H1 (cell line): ENCODE measurements at regions not wholly inside any gene's neighbourhood (a gene's known extent, or its start where the extent isn't known, plus 50 kb on each side); places are given as distances from the start of the nearest gene placed in this dataset.

Experiments used
- CTCF ChIA-PET: fragments of 300-600 bp; sonication (Branson Sonifier 250); formaldehyde crosslinking; loops from one replicate; lab custom pipeline; 2021; ENCODE audit not compliant: partially characterized antibody; lab: Charles Lee
- POLR2A ChIA-PET: fragments of 300-600 bp; sonication (Branson Sonifier 250); formaldehyde crosslinking; loops from one replicate; lab custom pipeline; 2021; ENCODE audit warnings: inconsistent platforms; ENCODE audit not compliant: partially characterized antibody; lab: Charles Lee
- DNase-seq, 2 experiments: peaks; one replicate each; pipeline versions ENCODE4 v3.0.0 to v3.0.0-alpha.2; 2010 to 2022; ENCODE audit warnings: low spot score in 2 of 2, low read depth in 1 of 2, mixed read lengths in 1 of 2
- FAIRE-seq: peaks from 2 replicates; lab custom pipeline; 2011; peaks lifted over from hg19 to GRCh38; lab: Jason Lieb, UNC
- H2AFZ ChIP-seq: 2 replicates; pipeline ENCODE4 v1.8.1; 2012; ENCODE audit warnings: low read length, inconsistent platforms
- H2AK5ac ChIP-seq: 2 replicates; pipeline ENCODE4 v1.6.1; 2013; ENCODE audit warnings: low read depth, low read length
- H2BK120ac ChIP-seq: replicated peaks from 2 replicates; pipeline ENCODE3; 2013; ENCODE audit warnings: low read depth, low read length, inconsistent platforms
- H2BK12ac ChIP-seq: 2 replicates; pipeline ENCODE4 v1.6.1; 2013; ENCODE audit warnings: low read depth, low read length
- H2BK15ac ChIP-seq: 2 replicates; pipeline ENCODE4 v1.6.1; 2013; ENCODE audit warnings: low read length
- H2BK20ac ChIP-seq: 2 replicates; pipeline ENCODE4 v1.6.1; 2013; ENCODE audit warnings: low read length
- H2BK5ac ChIP-seq: 2 replicates; pipeline ENCODE4 v1.6.1; 2013; ENCODE audit warnings: low read depth, low read length
- H3K14ac ChIP-seq: 2 replicates; pipeline ENCODE4 v1.6.1; 2013; ENCODE audit warnings: inconsistent platforms; ENCODE audit not compliant: insufficient read length
- H3K18ac ChIP-seq: 2 replicates; pipeline ENCODE4 v1.6.1; 2013; ENCODE audit warnings: low read length; ENCODE audit errors: extremely low read depth
- H3K23ac ChIP-seq: 2 replicates; pipeline ENCODE4 v1.6.1; 2013; ENCODE audit warnings: inconsistent platforms; ENCODE audit not compliant: insufficient read length
- H3K23me2 ChIP-seq: 2 replicates; pipeline ENCODE4 v1.6.1; 2013; ENCODE audit warnings: low read depth, low read length
- H3K27ac ChIP-seq: 2 replicates; pipeline ENCODE4 v1.6.1; 2011; ENCODE audit warnings: low read depth, low read length, inconsistent platforms
- H3K27me3 ChIP-seq, 4 experiments: replicated peaks in 1 of 4; 1 replicate in 1 of 4; 2 replicates in 3 of 4; pipeline versions ENCODE4 v1.6.1 to v1.8.1; 2011 to 2013; ENCODE audit warnings: low read length in 3 of 4, mild to moderate bottlenecking in 3 of 4, inconsistent platforms in 2 of 4, mixed read lengths in 2 of 4, moderate library complexity in 1 of 4; ENCODE audit not compliant: control insufficient read depth in 3 of 4, insufficient read depth in 3 of 4; ENCODE audit errors: extremely low read depth in 1 of 4
- H3K36me3 ChIP-seq, 4 experiments: 2 replicates each; pipeline versions ENCODE4 v1.6.1 to v1.8.1; 2011 to 2013; ENCODE audit warnings: mild to moderate bottlenecking in 4 of 4, low read length in 3 of 4, moderate library complexity in 2 of 4, control low read depth in 1 of 4, inconsistent platforms in 1 of 4; ENCODE audit not compliant: insufficient read depth in 4 of 4, control insufficient read depth in 2 of 4
- H3K4ac ChIP-seq: replicated peaks from 2 replicates; pipeline ENCODE3; 2013; ENCODE audit warnings: low read length, low read depth, mixed read lengths, inconsistent platforms; ENCODE audit not compliant: insufficient read length
- H3K4me1 ChIP-seq, 4 experiments: replicated peaks in 1 of 4; 1 replicate in 1 of 4; 2 replicates in 3 of 4; pipeline versions ENCODE4 v1.6.1 to v1.8.1; 2011 to 2013; ENCODE audit warnings: low read length in 3 of 4, inconsistent platforms in 2 of 4, mixed read lengths in 1 of 4; ENCODE audit not compliant: insufficient read depth in 4 of 4, control insufficient read depth in 3 of 4
- H3K4me2 ChIP-seq, 2 experiments: 2 replicates each; pipeline versions ENCODE4 v1.6.1 to v1.8.1; 2011 to 2013; ENCODE audit warnings: low read depth in 2 of 2, low read length in 2 of 2, control low read depth in 1 of 2, inconsistent platforms in 1 of 2, mild to moderate bottlenecking in 1 of 2; ENCODE audit not compliant: insufficient read depth in 1 of 2
- H3K4me3 ChIP-seq, 4 experiments: fragments of 200-600, 300-600 bp in 1 of 4; sonication (generic), shearing (Covaris generic), sonication (Bioruptor Twin) in 1 of 4; 2 replicates each; pipeline versions ENCODE4 v1.5.1 to v1.8.1; 2011 to 2016; ENCODE audit warnings: low read length in 4 of 4, low read depth in 3 of 4, control low read depth in 2 of 4, inconsistent platforms in 2 of 4, mild to moderate bottlenecking in 2 of 4, mixed read lengths in 1 of 4, moderate library complexity in 1 of 4; ENCODE audit not compliant: insufficient read depth in 2 of 4; ENCODE audit errors: extremely low read depth in 1 of 4
- H3K56ac ChIP-seq: replicated peaks from 2 replicates; pipeline ENCODE3; 2013; ENCODE audit warnings: low read depth, mild to moderate bottlenecking, mixed read lengths, low read length, inconsistent platforms; ENCODE audit not compliant: insufficient read length
- H3K79me1 ChIP-seq: 2 replicates; pipeline ENCODE4 v1.6.1; 2013; ENCODE audit warnings: low read depth, low read length, control low read depth
- H3K79me2 ChIP-seq, 2 experiments: 2 replicates each; pipeline versions ENCODE4 v1.6.1 to v1.8.1; 2012 to 2013; ENCODE audit warnings: low read length in 2 of 2, mild to moderate bottlenecking in 2 of 2, inconsistent platforms in 1 of 2; ENCODE audit not compliant: insufficient read depth in 2 of 2, control insufficient read depth in 1 of 2
- H3K9ac ChIP-seq, 4 experiments: replicated peaks in 1 of 4; 1 replicate in 1 of 4; 2 replicates in 3 of 4; pipeline versions ENCODE4 v1.6.1 to v1.8.1; 2011 to 2013; ENCODE audit warnings: low read depth in 3 of 4, low read length in 3 of 4, control low read depth in 2 of 4, mild to moderate bottlenecking in 2 of 4, moderate library complexity in 2 of 4, inconsistent platforms in 1 of 4; ENCODE audit errors: extremely low read depth in 1 of 4
- H3K9me3 ChIP-seq, 2 experiments: 2 replicates each; pipeline versions ENCODE4 v1.6.1 to v1.8.1; 2012 to 2013; ENCODE audit warnings: mild to moderate bottlenecking in 2 of 2, moderate library complexity in 2 of 2, control low read depth in 1 of 2, inconsistent platforms in 1 of 2, low read depth in 1 of 2, low read length in 1 of 2, mixed read lengths in 1 of 2; ENCODE audit not compliant: insufficient read depth in 2 of 2
- H4K20me1 ChIP-seq, 2 experiments: replicated peaks in 1 of 2; 2 replicates each; pipeline versions ENCODE3 to v1.8.1; 2011 to 2013; ENCODE audit warnings: inconsistent platforms in 2 of 2, low read length in 2 of 2, mild to moderate bottlenecking in 1 of 2; ENCODE audit not compliant: insufficient read depth in 2 of 2, control insufficient read depth in 1 of 2
- H4K5ac ChIP-seq: 2 replicates; pipeline ENCODE4 v1.6.1; 2013; ENCODE audit warnings: low read length, low read depth, mixed read lengths, inconsistent platforms; ENCODE audit not compliant: insufficient read length
- H4K8ac ChIP-seq: 2 replicates; pipeline ENCODE4 v1.8.0; 2013; ENCODE audit warnings: mild to moderate bottlenecking, moderate library complexity, low read length, inconsistent platforms; ENCODE audit not compliant: insufficient read depth; ENCODE audit errors: extremely low read depth
- H4K91ac ChIP-seq: replicated peaks from 2 replicates; pipeline ENCODE3; 2013; ENCODE audit warnings: low read length, mixed read lengths, inconsistent platforms; ENCODE audit not compliant: insufficient read length
- BACH1 ChIP-seq: IDR thresholded peaks from 2 replicates; pipeline ENCODE4 v1.6.1; 2012; ENCODE audit warnings: low read length, improper control_type of control experiment
- BCL11A ChIP-seq, 2 experiments: IDR thresholded peaks; one replicate each; pipeline ENCODE4 v1.6.1; 2011; ENCODE audit warnings: low read depth in 2 of 2, low read length in 2 of 2, mild to moderate bottlenecking in 2 of 2
- EGR1 ChIP-seq: IDR thresholded peaks from 2 replicates; pipeline ENCODE4 v1.6.1; 2011; ENCODE audit warnings: low read depth, low read length, borderline replicate concordance
- HDAC6 ChIP-seq: IDR thresholded peaks from one replicate; pipeline ENCODE4 v1.7.1; 2012; ENCODE audit warnings: low read depth, mild to moderate bottlenecking, inconsistent platforms, low read length, moderate library complexity
- NANOG ChIP-seq: IDR thresholded peaks from 2 replicates; pipeline ENCODE4 v1.6.1; 2011; ENCODE audit warnings: low read length, low read depth, mild to moderate bottlenecking, inconsistent platforms; ENCODE audit not compliant: insufficient read depth, poor library complexity, severe bottlenecking
- POLR2AphosphoS5 ChIP-seq: IDR thresholded peaks from 2 replicates; pipeline ENCODE4 v1.6.1; 2011; ENCODE audit warnings: low read depth, low read length
- POU5F1 ChIP-seq: IDR thresholded peaks from 2 replicates; pipeline ENCODE4 v1.6.1; 2011; ENCODE audit warnings: low read depth, mild to moderate bottlenecking, low read length, moderate library complexity
- SIN3A ChIP-seq, 2 experiments: IDR thresholded peaks in 1 of 2; conservative IDR thresholded peaks in 1 of 2; 2 replicates each; pipeline ENCODE4 v1.6.1; 2011 to 2012; ENCODE audit warnings: low read length in 2 of 2, improper control_type of control experiment in 1 of 2, low read depth in 1 of 2, mild to moderate bottlenecking in 1 of 2
- TAF7 ChIP-seq: optimal IDR thresholded peaks from 2 replicates; pipeline ENCODE3; 2011; ENCODE audit warnings: low read depth, mild to moderate bottlenecking, inconsistent platforms, low read length, moderate library complexity, borderline replicate concordance
- WGBS, 2 experiments: shearing (Covaris generic) in 1 of 2; methylation state at CpG; one replicate each; pipeline versions ENCODE4 v1.1.6 to v1.1.7; 2013 to 2015; ENCODE audit warnings: low lambda C conversion rate in 2 of 2, mixed read lengths in 2 of 2, inconsistent platforms in 1 of 2, low coverage in 1 of 2, missing lambda C conversion rate in 1 of 2; ENCODE audit not compliant: insufficient replicate concordance in 2 of 2, insufficient coverage in 1 of 2, insufficient read length in 1 of 2; ENCODE audit errors: extremely low coverage in 1 of 2, missing lambda C conversion rate in 1 of 2; 5-methylcytosine and 5-hydroxymethylcytosine counted together

GRCh38 chrY:19051021-19051420, 277.5 kb upstream of the HSFY2 start:
- no peak overlapping the region for H4K5ac ChIP-seq
- peaks cover 0 to 6% of the 10 kb centered on the region in 2 experiments; a peak in 1 of 4 replicates for H3K9me3 ChIP-seq
- H3K27ac ChIP-seq: no peak overlapping the region
- H4K91ac ChIP-seq: no peak overlapping the region
- no peak overlapping the region for H2BK120ac ChIP-seq
- H3K56ac ChIP-seq: no peak overlapping the region
- H3K4me3 ChIP-seq: no peak overlapping the region
- peaks cover 0 to 9% of the 10 kb centered on the region in 2 experiments; a peak in 2 of 4 replicates for H3K79me2 ChIP-seq
- H3K4ac ChIP-seq: no peak overlapping the region
- H3K23ac ChIP-seq: no peak overlapping the region
- H3K14ac ChIP-seq: no peak overlapping the region
- H3K4me2 ChIP-seq: no peak overlapping the region
- no peaks in the 10 kb centered on the region for H3K23me2 ChIP-seq
- POLR2A ChIA-PET: interaction anchor here (2.9 kb wide), 1 partner anchor 9 kb away, joined by 15 read pairs; no protein-coding TSS in a partner anchor
- H2AK5ac ChIP-seq: no peak overlapping the region
- H4K20me1 ChIP-seq: peaks cover 0 to under 1% of the 10 kb centered on the region in 2 experiments
- no peaks in the 10 kb centered on the region for H3K27me3 ChIP-seq
- no peak overlapping the region for H3K9ac ChIP-seq
- H4K8ac ChIP-seq: no peak overlapping the region
- FAIRE-seq (no peak), DNase-seq (no peak)
- 96% methylated on average over 4 of the region's 4 CpGs; no CpG with 5 or more reads in 1 of the 2 experiments for WGBS, 2 experiments
- H3K4me1 ChIP-seq: 0 out of 7 replicates have a peak, but pooled peaks cover 0 to 2% (median 0%) of the 10 kb centered on the region in 4 experiments
- H2AFZ ChIP-seq: no peak overlapping the region
- no peak overlapping the region for H2BK5ac ChIP-seq
- no peaks in the 10 kb centered on the region; a peak in 1 of 8 replicates for H3K36me3 ChIP-seq
- H3K79me1 ChIP-seq: no peaks in the 10 kb centered on the region
- H2BK15ac ChIP-seq: no peak overlapping the region
- H3K18ac ChIP-seq: no peak overlapping the region
- CTCF ChIA-PET: no interaction called here
- H2BK12ac ChIP-seq: no peak overlapping the region
- H2BK20ac ChIP-seq: no peak overlapping the region
- TF ChIP-seq BCL11A (IDR thresholded peaks at IDR 0.05; ENCODE audit: low read depth in 2 of 2, low read length in 2 of 2) (no peak), NANOG (no peak), TAF7 (no peak), EGR1 (no peak), HDAC6 (no peak), BACH1 (no peak), POU5F1 (no peak), POLR2AphosphoS5 (no peak), SIN3A (conservative IDR thresholded peaks at IDR 0.05 in 1 of 2, IDR thresholded peaks at IDR 0.05 in 1 of 2; ENCODE audit: low read depth in 1 of 2, low read length in 2 of 2) (no peak)
